ENCODE measurements at regions not wholly inside any gene's neighbourhood (a gene's known extent, or its start where the extent isn't known, plus 50 kb on each side); places are given as distances from the start of the nearest gene placed in this dataset.

DNA sequence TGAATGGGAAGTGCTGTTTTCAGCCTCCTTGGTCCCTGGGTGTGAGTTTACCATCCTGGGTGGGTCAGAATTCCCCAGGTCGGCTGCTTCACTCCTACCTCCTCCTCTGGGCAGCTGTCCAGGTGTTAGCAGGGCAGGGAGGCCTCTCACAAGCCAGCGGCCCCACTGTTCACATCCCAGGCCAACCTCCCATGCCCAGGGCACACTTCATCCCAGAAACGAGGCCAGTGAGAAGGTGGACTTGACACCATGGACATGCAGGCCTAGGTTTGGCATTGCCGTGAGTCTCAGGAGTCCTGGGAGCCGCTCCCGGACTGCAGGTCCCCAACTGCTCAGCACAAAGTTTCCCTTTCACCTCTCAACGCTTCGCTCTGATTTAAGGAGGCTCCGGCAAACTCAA lies 229.6 kb upstream of the IRX2 start:
- H3K4me3 ChIP-seq (ENCODE audit: low read depth, low read length): no peak overlapping the region
- no peak for TF ChIP-seq CTCF (conservative IDR thresholded peaks at IDR 0.05; ENCODE audit: low read depth, low read length)
- DNase-seq (ENCODE audit: low read depth): no peak

DNA sequence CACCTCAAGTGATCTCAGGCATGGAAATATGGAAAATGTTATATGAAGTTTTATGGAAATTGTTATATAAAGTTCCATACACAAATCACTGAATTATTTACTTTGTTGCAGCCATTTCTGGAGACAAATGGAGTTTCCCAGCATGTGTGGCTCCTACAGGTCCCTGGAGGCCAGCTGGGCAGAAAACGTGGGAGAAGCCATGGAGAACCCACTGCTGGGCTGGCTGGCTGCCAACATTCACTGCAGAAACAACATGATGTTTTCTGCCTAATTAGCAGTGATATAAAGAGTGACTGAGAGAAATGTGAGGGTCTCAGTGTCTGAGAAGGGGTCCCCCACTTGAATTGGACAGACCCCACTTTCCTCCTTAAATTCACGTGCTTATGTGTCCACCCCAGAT lies 208.8 kb upstream of the IRX2 start:
- TF ChIP-seq CTCF (conservative IDR thresholded peaks at IDR 0.05; ENCODE audit: low read depth, low read length): no peak
- no peak overlapping the region for H3K4me3 ChIP-seq (ENCODE audit: low read depth, low read length)
- no peak for DNase-seq (ENCODE audit: low read depth)

DNA sequence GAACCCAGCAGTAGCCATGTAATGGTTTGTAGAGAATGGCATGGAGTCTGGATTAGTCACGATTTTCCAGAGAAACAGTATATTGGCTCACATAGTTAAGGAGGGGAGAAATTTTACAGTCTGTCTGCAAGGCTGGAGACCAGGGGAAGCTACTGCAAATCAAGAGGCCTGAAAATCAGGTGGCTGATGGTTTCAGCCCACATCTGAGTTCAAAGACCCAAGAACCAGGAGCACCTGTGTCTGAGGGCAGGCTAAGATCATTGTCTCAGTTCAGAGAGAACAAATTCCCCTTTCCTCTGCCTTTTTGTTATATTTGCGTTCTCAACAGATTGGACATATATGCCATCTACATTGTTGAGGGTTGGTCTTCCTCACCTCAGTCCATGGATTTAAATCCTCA lies 207.5 kb upstream of the IRX2 start:
- no peak for TF ChIP-seq CTCF (conservative IDR thresholded peaks at IDR 0.05; ENCODE audit: low read depth, low read length)
- H3K4me3 ChIP-seq (ENCODE audit: low read depth, low read length): no peak overlapping the region
- no peak for DNase-seq (ENCODE audit: low read depth)

DNA sequence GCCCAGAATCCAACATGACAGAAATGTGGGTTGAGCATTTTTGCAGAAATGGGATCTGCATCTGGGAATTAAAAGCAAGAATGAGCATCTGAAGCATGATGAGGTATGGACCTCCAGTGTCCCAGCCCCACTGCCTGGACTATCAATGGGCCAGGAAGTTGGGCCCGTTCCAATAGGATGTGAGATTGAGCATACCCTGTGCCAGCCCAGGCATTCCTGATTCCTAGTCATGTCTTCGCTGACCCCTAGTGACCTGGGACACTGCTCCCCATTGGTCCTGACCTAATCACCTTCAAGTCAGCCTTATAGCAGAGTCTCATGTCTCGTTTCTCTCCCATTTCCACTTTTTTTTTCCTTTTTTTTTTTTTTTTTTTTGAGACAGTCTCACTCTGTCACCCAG lies 197.4 kb upstream of the IRX2 start:
- TF ChIP-seq CTCF (conservative IDR thresholded peaks at IDR 0.05; ENCODE audit: low read depth, low read length): no peak
- no peak overlapping the region for H3K4me3 ChIP-seq (ENCODE audit: low read depth, low read length)
- DNase-seq (ENCODE audit: low read depth): no peak

DNA sequence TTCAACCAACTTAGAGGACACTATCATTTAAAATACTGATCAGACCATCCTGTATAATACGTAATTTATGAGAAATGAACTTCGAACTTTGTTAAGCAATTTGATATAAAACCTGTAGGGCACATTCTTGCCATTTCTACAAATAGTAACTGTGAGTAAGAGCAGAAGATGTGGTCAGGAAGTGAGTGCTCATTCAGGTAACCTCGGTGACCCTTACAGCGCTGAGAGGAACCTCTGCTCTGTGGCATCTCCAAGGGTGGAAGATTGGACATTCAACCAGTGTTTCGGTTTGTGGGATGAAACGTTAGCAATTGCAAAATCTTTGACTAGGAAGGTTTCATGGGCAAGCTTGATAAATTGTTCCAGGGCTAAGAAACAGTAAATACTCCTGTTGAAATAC lies 194.8 kb upstream of the IRX2 start:
- no peak for TF ChIP-seq CTCF (conservative IDR thresholded peaks at IDR 0.05; ENCODE audit: low read depth, low read length)
- H3K4me3 ChIP-seq (ENCODE audit: low read depth, low read length): no peak overlapping the region
- DNase-seq (ENCODE audit: low read depth): no peak

DNA sequence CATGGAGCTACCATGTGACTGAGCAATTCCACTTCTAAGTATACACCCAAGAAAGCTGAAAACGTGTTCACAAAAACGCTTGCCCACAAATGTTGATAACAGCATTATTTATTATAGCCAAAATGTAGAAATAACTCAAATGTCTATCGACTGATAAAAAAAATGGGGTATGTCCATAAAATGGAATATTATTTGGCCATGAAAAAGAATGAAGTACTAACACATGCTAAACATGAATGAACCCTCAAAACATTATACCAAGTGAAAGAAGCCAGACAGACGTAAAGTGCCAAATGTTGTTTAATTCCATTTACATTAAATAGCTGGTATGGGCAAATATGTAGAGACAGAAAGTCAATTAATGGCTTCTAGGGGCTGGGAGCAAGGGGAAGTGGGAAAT lies 184.9 kb upstream of the IRX2 start:
- TF ChIP-seq CTCF (conservative IDR thresholded peaks at IDR 0.05; ENCODE audit: low read depth, low read length): no peak
- DNase-seq (ENCODE audit: low read depth): no peak
- no peak overlapping the region for H3K4me3 ChIP-seq (ENCODE audit: low read depth, low read length)

- TF ChIP-seq CTCF (conservative IDR thresholded peaks at IDR 0.05; ENCODE audit: low read depth, low read length): no peak
- no peak overlapping the region for H3K4me3 ChIP-seq (ENCODE audit: low read depth, low read length)
- no peak for DNase-seq (ENCODE audit: low read depth)
Observed at GRCh38 chr5:2929779-2930178, 178.3 kb upstream of the IRX2 start.
